ENCODE measurements at regions not wholly inside any gene's neighbourhood (a gene's known extent, or its start where the extent isn't known, plus 50 kb on each side); places are given as distances from the start of the nearest gene placed in this dataset.

GRCh38 chrX:7218321-7219152 lies 70.6 kb upstream of the PUDP start:
- TF ChIP-seq EZH2 (IDR thresholded peaks at IDR 0.05; ENCODE audit: borderline replicate concordance, low read length), result no peak
- no peak for TF ChIP-seq CTCF (IDR thresholded peaks at IDR 0.05; ENCODE audit: low read length)
